IMR-90 (cell line): ENCODE measurements at regions not wholly inside any gene's neighbourhood (a gene's known extent, or its start where the extent isn't known, plus 50 kb on each side); places are given as distances from the start of the nearest gene placed in this dataset.

Source experiments
- ATAC-seq: fragments of 200-7000 bp; cut with Tn5 transposase; 2 replicates; pipeline ENCODE4 v1.9.1; 2020; ENCODE audit warnings: low read depth, mild to moderate bottlenecking, moderate library complexity
- BruUV-seq: library from RNA; stranded (reverse); fragments of 400-500 nt; replicated peaks from 2 replicates; lab custom pipeline; 2021; lab: Mats Ljungman, UMichigan
- CTCF ChIA-PET: fragments of 300-600 bp; formaldehyde crosslinking; extraction: SDS; loops from one replicate; lab custom pipeline; 2021; ENCODE audit warnings: antibody characterized with exemption; lab: Yijun Ruan, JAX
- POLR2A ChIA-PET: fragments of 300-600 bp; sonication (Branson Sonifier 250); formaldehyde crosslinking; loops from one replicate; lab custom pipeline; 2022; ENCODE audit warnings: antibody characterized with exemption; ENCODE audit not compliant: unreplicated experiment; lab: Charles Lee
- DNase-seq: peaks from one replicate; pipeline ENCODE4 v3.0.0; 2013
- H2AFZ ChIP-seq: replicated peaks from 2 replicates; pipeline ENCODE3; 2013; ENCODE audit warnings: low read length, mild to moderate bottlenecking; ENCODE audit not compliant: poor library complexity
- H2AK5ac ChIP-seq: 2 replicates; pipeline ENCODE4 v1.6.1; 2013; ENCODE audit warnings: low read depth, low read length, inconsistent platforms
- H2AK9ac ChIP-seq: replicated peaks from 2 replicates; pipeline ENCODE3; 2013; ENCODE audit warnings: mild to moderate bottlenecking, low read depth, low read length, moderate library complexity; ENCODE audit not compliant: poor library complexity
- H2BK120ac ChIP-seq: 2 replicates; pipeline ENCODE4 v1.6.1; 2013; ENCODE audit warnings: low read depth, low read length, inconsistent platforms
- H2BK15ac ChIP-seq: 3 replicates; pipeline ENCODE4 v1.6.1; 2013; ENCODE audit warnings: low read depth, low read length, inconsistent platforms
- H2BK20ac ChIP-seq: 2 replicates; pipeline ENCODE4 v1.6.1; 2013; ENCODE audit warnings: low read depth, mild to moderate bottlenecking, inconsistent platforms, low read length, moderate library complexity
- H2BK5ac ChIP-seq: 2 replicates; pipeline ENCODE4 v1.6.1; 2013; ENCODE audit warnings: mild to moderate bottlenecking, low read depth, low read length, inconsistent platforms; ENCODE audit not compliant: poor library complexity, severe bottlenecking
- H3K14ac ChIP-seq: replicated peaks from 2 replicates; pipeline ENCODE4 v1.6.1; 2013; ENCODE audit warnings: low read depth, low read length, inconsistent platforms
- H3K18ac ChIP-seq: 2 replicates; pipeline ENCODE4 v1.6.1; 2013; ENCODE audit warnings: low read depth, low read length, control low read depth
- H3K23ac ChIP-seq: 2 replicates; pipeline ENCODE4 v1.6.1; 2013; ENCODE audit warnings: low read depth, low read length, inconsistent platforms
- H3K27ac ChIP-seq: 2 replicates; pipeline ENCODE4 v1.5.1; 2013; ENCODE audit warnings: mild to moderate bottlenecking, control low read depth, low read length; ENCODE audit not compliant: insufficient read depth
- H3K27me3 ChIP-seq: 2 replicates; pipeline ENCODE4 v1.6.1; 2013; ENCODE audit warnings: low read length; ENCODE audit not compliant: control insufficient read depth, insufficient read depth
- H3K36me3 ChIP-seq: 2 replicates; pipeline ENCODE4 v1.6.1; 2013; ENCODE audit warnings: low read length, mixed read lengths; ENCODE audit not compliant: control insufficient read depth, insufficient read depth
- H3K4ac ChIP-seq: 2 replicates; pipeline ENCODE4 v1.6.1; 2013; ENCODE audit warnings: low read depth, low read length, inconsistent platforms
- H3K4me1 ChIP-seq: 2 replicates; pipeline ENCODE4 v1.6.1; 2013; ENCODE audit warnings: low read length, mixed read lengths; ENCODE audit not compliant: control insufficient read depth, insufficient read depth
- H3K4me2 ChIP-seq: 2 replicates; pipeline ENCODE4 v1.6.1; 2013; ENCODE audit warnings: low read depth, mild to moderate bottlenecking, control low read depth, low read length, moderate library complexity
- H3K4me3 ChIP-seq: 2 replicates; pipeline ENCODE4 v1.5.1; 2013; ENCODE audit warnings: low read depth, mild to moderate bottlenecking, control low read depth, low read length, moderate library complexity; ENCODE audit not compliant: insufficient read depth
- H3K56ac ChIP-seq: 2 replicates; pipeline ENCODE4 v1.6.1; 2013; ENCODE audit warnings: low read length, inconsistent platforms; ENCODE audit not compliant: insufficient read depth; ENCODE audit errors: extremely low read depth
- H3K79me1 ChIP-seq, 2 experiments: 2 replicates each; pipeline ENCODE4 v1.6.1; 2013; ENCODE audit warnings: low read length in 2 of 2, inconsistent platforms in 1 of 2, low read depth in 1 of 2
- H3K9ac ChIP-seq: 2 replicates; pipeline ENCODE4 v1.6.1; 2013; ENCODE audit warnings: low read depth, low read length, control low read depth
- H3K9me1 ChIP-seq: 2 replicates; pipeline ENCODE4 v1.6.1; 2013; ENCODE audit warnings: low read length, inconsistent platforms; ENCODE audit not compliant: insufficient read depth
- H3K9me3 ChIP-seq: 2 replicates; pipeline ENCODE4 v1.6.1; 2013; ENCODE audit warnings: low read length; ENCODE audit not compliant: control insufficient read depth, insufficient read depth
- H4K20me1 ChIP-seq: 2 replicates; pipeline ENCODE4 v1.6.1; 2013; ENCODE audit warnings: low read length, inconsistent platforms; ENCODE audit not compliant: insufficient read depth
- H4K5ac ChIP-seq: 2 replicates; pipeline ENCODE4 v1.6.1; 2013; ENCODE audit warnings: mild to moderate bottlenecking, low read depth, low read length, control low read depth
- H4K8ac ChIP-seq, 2 experiments: 2 replicates each; pipeline ENCODE4 v1.6.1; 2013; ENCODE audit warnings: low read depth in 2 of 2, low read length in 2 of 2, control low read depth in 1 of 2, inconsistent platforms in 1 of 2
- H4K91ac ChIP-seq: 2 replicates; pipeline ENCODE4 v1.6.1; 2013; ENCODE audit warnings: low read depth, low read length, inconsistent platforms; ENCODE audit not compliant: insufficient read depth
- CHD1 ChIP-seq: IDR thresholded peaks from 2 replicates; pipeline ENCODE4 v1.6.1; 2012; ENCODE audit warnings: low read depth, low read length, improper control_type of control experiment
- ELK1 ChIP-seq: fragments of 150-350 bp; IDR thresholded peaks from 2 replicates; pipeline ENCODE4 v1.6.1; 2016; ENCODE audit warnings: low read depth, mild to moderate bottlenecking, low read length, moderate library complexity, borderline replicate concordance
- FOS ChIP-seq: fragments of 150-350 bp; IDR thresholded peaks from 2 replicates; pipeline ENCODE4 v1.6.1; 2016; ENCODE audit warnings: low read depth, low read length
- MAFK ChIP-seq: IDR thresholded peaks from 2 replicates; pipeline ENCODE4 v1.6.1; 2012; ENCODE audit warnings: low read depth, low read length, improper control_type of control experiment
- MAZ ChIP-seq: IDR thresholded peaks from 2 replicates; pipeline ENCODE4 v1.6.1; 2012; ENCODE audit warnings: low read depth, mild to moderate bottlenecking, low read length, improper control_type of control experiment, moderate library complexity, borderline replicate concordance
- MXI1 ChIP-seq: IDR thresholded peaks from 2 replicates; pipeline ENCODE4 v1.6.1; 2012; ENCODE audit warnings: low read depth, mild to moderate bottlenecking, low read length, moderate library complexity, borderline replicate concordance
- NFE2L2 ChIP-seq: fragments of 150-350 bp; IDR thresholded peaks from 2 replicates; pipeline ENCODE4 v1.6.1; 2016; ENCODE audit warnings: low read depth, mild to moderate bottlenecking, low read length
- RAD21 ChIP-seq: IDR thresholded peaks from 2 replicates; pipeline ENCODE4 v1.6.1; 2012; ENCODE audit warnings: low read length, improper control_type of control experiment
- RCOR1 ChIP-seq: IDR thresholded peaks from 2 replicates; pipeline ENCODE4 v1.6.1; 2012; ENCODE audit warnings: mild to moderate bottlenecking, low read length, improper control_type of control experiment; ENCODE audit not compliant: insufficient replicate concordance
- RFX5 ChIP-seq: IDR thresholded peaks from 2 replicates; pipeline ENCODE4 v1.8.0; 2012; ENCODE audit warnings: low read depth, mild to moderate bottlenecking, low read length, moderate library complexity
- SMC3 ChIP-seq: fragments of 150-350 bp; IDR thresholded peaks from 2 replicates; pipeline ENCODE4 v1.6.1; 2016; ENCODE audit warnings: low read depth, mild to moderate bottlenecking, antibody characterized with exemption, low read length, moderate library complexity
- dilution Hi-C: fragments of 300-500 bp; cut with HindIII; formaldehyde crosslinking; loops from one replicate; pipeline ENCODE4 v1.14.3; 2018; ENCODE audit warnings: low sequenced_read_pairs; ENCODE audit not compliant: unreplicated experiment
- in situ Hi-C: fragments of 300-500 bp; cut with MboI; formaldehyde crosslinking; loops from 3 replicates; pipeline ENCODE4 v1.14.3; 2019; ENCODE audit warnings: low sequenced_read_pairs, inconsistent platforms, mixed read lengths
- intact Hi-C: fragments of 100-400 bp; cut with micrococcal nuclease; formaldehyde crosslinking; loops from 2 replicates; pipeline ENCODE4 v1.10.0; 2022
- TF ChIP-seq, protein P1 (sequence below): fragments of 150-350 bp; IDR thresholded peaks from 2 replicates; pipeline ENCODE4 v1.6.1; 2017; ENCODE audit warnings: mild to moderate bottlenecking, antibody characterized with exemption, low read length, low read depth

DNA sequence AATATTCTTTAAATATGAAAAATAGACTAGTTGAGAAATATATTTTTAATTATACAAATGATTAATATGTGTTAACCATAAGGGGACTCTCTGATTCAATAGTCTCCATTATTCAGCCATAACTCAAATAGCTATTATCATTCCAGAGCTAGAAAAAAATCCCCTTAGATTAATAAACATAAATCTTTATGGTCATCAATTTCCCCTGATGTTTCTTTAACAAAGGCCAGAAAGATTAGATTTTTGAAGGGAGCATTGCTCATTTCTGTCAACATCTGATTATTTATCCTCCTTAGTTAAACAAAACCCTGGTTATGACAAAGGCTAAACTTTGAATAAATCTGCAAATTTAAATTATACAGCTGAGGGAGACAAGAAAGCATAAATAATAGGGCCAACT is 215.7 kb downstream of the PLA2G4A start:
- ChIA-PET POLR2A (no interaction called here), CTCF (interaction anchor here (1.3 kb wide), 1 partner anchor 10 kb away, joined by 3 read pairs; no protein-coding TSS in a partner anchor)
- no TSS peak for BruUV-seq
- no peak overlapping the region for H2AK5ac ChIP-seq
- H3K79me1 ChIP-seq: no peaks in the 10 kb centered on the region
- no peak overlapping the region for H3K4ac ChIP-seq
- no peak overlapping the region for H2AK9ac ChIP-seq
- dilution Hi-C loops (no loop called here), intact Hi-C loops (no loop called here), in situ Hi-C loops (no loop called here)
- H3K18ac ChIP-seq: no peak overlapping the region
- no peak overlapping the region for H3K4me2 ChIP-seq
- no peaks in the 10 kb centered on the region for H4K20me1 ChIP-seq
- H4K91ac ChIP-seq: no peak overlapping the region
- no peak overlapping the region for H3K27ac ChIP-seq
- H2BK5ac ChIP-seq: no peak overlapping the region
- no peak for DNase-seq
- H4K5ac ChIP-seq: no peak overlapping the region
- H2AFZ ChIP-seq: no peak overlapping the region
- H3K36me3 ChIP-seq: no peaks in the 10 kb centered on the region
- no peak for ATAC-seq
- no peak overlapping the region for H2BK120ac ChIP-seq
- no peak for TF ChIP-seq RAD21
- TF ChIP-seq RCOR1: no peak
- TF ChIP-seq ELK1: no peak
- TF ChIP-seq, protein P1, sequence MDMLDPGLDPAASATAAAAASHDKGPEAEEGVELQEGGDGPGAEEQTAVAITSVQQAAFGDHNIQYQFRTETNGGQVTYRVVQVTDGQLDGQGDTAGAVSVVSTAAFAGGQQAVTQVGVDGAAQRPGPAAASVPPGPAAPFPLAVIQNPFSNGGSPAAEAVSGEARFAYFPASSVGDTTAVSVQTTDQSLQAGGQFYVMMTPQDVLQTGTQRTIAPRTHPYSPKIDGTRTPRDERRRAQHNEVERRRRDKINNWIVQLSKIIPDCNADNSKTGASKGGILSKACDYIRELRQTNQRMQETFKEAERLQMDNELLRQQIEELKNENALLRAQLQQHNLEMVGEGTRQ: no peak
- no peak for TF ChIP-seq RFX5
- no peak for TF ChIP-seq CHD1
- TF ChIP-seq FOS: no peak
- TF ChIP-seq MXI1: no peak
- no peak for TF ChIP-seq MAFK
- no peak for TF ChIP-seq MAZ
- TF ChIP-seq SMC3: no peak
- no peak for TF ChIP-seq NFE2L2
- no peak overlapping the region for H3K9ac ChIP-seq
- no peak overlapping the region for H2BK20ac ChIP-seq
- no peak overlapping the region for H3K56ac ChIP-seq
- no peaks in the 10 kb centered on the region for H3K4me1 ChIP-seq
- no peak overlapping the region for H3K4me3 ChIP-seq
- H3K23ac ChIP-seq: no peak overlapping the region
- H4K8ac ChIP-seq: no peak overlapping the region
- H2BK15ac ChIP-seq: no peak overlapping the region
- no peaks in the 10 kb centered on the region for H3K9me3 ChIP-seq
- no peaks in the 10 kb centered on the region for H3K9me1 ChIP-seq
- H3K14ac ChIP-seq: no peak overlapping the region
- H3K27me3 ChIP-seq: no peaks in the 10 kb centered on the region
